Stimulated activated CD4-positive, alpha-beta T cell treated with anti-CD3 and anti-CD28 coated beads, Interleukin-12 subunit alpha, Interleukin-12 subunit beta, amount 100 ng/mL, for 4 hours (primary cell): ENCODE measurements at regions not wholly inside any gene's neighbourhood (a gene's known extent, or its start where the extent isn't known, plus 50 kb on each side); places are given as distances from the start of the nearest gene placed in this dataset.

Source experiments
- DNase-seq: peaks from one replicate; pipeline ENCODE4 v3.0.0-alpha.2; 2020

DNA sequence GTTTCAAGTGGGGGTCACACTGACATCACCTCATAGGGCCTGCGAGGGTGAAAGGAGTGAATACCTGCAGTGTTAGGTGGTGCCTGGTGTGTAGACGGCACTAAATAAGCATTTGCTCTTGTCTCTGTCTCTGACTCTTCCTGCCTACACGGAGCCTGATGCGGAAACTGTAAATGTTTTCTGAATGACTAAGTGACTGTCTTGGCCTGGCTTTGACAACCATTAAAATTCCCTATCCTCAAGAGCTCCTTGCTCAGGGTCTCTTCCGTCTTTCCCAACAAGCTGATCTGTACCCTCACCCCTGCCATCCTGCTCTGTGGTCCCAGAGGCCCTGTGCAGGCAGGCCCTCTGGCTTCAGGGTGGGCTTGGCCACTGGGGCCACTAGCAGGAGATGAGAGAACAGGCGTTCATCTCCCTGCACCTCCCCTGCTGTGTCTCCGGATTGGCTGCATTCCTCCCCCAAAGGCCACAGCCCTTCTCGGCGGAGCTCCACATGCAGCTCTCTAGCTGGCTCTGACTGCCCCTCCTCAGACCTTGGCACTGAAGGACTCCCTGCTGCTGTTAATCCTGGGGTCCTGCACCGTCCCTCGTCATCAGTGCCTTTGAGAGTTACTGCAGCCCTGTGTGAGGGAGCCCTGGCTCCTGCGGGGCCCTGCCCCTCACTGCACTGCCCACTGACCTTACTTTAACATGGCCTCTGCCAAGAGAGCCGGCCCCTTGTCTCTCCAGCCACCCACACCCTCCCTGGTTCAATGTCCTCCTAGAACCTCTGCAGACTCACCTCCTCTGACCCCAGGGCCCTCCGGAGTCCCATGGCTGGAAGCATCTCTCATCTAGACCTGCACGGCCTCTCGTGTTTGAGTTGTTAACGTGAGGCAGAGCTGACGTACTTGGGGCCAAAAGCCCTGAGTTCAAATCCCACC, 211.1 kb downstream of the MATN1 start:
- DNase-seq, result no peak

DNA sequence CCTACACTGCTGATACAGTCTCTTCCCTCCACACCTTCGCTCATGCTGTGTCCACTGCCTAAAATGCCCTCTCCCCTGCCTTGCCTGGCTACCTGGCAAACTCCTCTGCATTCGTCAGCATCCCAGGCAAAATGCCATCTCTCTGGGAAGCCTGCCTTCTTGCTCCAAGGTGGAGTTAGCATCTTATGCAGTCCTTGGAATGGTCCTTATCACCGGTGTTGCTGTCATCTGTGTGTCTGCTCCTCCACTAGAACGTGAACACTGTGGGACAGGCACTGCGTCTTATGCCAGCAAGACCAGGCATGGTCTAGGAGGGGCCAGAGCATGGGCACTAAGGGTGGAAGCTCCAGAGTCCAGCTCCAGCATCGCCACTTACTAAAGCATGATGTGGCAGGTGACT, 211.8 kb downstream of the MATN1 start:
- no peak for DNase-seq

DNA sequence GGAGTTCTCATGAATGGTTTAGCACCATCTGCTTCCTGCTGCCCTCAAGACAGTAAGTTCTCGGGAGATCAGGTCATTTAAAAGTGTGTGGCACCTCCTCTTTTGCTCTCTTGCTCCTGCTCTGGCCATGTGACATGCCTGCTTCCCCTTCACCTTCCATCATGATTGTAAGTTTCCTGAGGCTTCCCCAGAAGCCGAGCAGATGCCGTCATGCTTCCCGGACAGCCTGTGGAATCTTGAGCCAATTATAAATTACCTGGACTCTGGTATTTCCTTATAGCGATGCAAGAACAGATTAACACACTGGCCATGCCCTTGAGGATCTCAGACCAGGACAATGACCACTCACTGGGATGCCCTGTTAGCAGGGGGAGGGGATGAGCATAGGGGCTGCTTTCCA, 212.3 kb downstream of the MATN1 start:
- no peak for DNase-seq

DNA sequence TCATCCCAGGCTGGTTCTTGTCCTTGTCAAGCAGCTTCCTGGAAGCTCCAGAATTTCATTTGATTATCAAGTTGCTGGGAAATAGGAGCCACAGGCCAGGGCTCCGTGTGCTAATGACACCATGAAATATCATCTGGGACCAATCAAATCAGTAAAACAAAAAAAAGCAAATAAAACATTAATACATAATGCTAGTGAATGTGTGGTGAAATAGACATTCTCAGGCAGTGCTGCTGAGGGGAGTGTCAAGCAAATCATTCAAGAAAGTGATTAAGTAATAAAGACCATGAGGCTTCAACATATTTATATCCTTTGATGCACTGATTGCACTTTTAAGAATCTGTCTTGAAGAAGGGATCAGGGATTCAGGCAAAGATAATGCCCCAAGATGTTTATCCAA, 213.7 kb downstream of the MATN1 start:
- DNase-seq, result no peak

DNA sequence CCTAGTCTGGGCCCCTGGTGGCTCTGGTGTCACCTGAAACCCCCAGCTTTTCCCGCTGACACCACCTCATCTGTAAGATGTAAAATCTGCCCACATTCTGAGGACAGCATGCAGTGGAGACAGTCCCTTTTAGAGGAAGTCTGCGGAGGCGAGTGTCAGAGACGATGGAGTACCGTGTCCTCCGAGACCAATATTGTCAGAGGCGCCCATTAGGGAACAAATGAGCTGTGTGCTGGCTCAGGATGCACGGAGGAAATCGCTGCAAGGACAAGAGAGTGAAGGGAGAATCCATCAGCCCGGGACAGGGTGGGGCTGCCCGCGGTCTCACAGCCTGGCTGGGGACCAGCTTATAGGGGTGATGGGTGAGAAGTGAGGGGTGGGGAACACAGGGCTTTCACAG, 214.8 kb downstream of the MATN1 start:
- DNase-seq, result no peak

DNA sequence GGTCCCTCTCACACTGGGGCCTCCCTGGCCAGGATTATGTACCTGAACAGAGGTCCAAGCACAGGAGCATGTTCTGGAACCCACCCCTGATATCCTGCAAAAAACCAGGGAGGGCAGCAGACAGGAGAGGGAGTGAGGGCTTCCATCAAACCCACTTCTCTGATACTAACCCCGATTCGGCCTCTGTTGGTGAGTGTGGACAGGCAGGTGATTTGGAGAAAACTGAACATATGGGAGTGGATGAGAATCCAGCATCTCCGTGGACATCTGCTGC, 215.3 kb downstream of the MATN1 start:
- DNase-seq, result no peak

DNA sequence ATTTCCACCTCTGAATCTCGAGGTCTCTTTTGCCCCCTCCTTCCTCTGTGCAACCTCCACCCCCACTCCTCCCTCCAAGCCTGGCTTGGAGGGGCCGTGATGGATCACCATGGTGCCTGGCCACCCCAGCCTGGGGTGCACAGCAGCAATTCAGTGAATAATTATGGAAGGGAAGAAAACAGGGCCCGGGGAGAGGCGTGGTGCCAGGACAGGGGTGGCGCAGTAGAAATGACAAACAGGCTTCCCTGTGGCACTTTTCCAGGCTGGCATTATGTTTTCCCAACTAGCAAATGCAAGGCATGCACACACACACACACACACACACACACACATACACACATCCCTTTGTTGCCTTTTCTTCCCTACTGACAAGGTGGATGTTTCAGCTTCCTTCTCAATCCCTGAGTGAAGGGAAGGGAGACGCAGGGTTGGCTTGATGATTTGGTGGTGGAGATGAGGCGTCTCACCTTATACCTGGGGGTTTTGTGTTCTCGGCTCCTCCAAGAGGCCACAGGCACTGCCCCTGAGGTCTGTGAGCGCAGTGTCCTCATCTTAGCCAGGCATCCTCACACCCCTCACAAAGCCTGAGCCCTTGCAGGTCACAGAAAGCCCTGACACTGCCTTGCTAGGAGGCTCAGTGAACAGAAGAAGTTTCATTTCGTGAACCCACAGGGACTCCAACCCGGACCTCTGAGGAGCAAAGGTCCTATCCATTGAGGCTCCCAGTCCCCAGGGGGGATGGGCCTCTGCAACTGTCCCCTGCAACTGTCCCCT, 215.8 kb downstream of the MATN1 start:
- no peak for DNase-seq

DNA sequence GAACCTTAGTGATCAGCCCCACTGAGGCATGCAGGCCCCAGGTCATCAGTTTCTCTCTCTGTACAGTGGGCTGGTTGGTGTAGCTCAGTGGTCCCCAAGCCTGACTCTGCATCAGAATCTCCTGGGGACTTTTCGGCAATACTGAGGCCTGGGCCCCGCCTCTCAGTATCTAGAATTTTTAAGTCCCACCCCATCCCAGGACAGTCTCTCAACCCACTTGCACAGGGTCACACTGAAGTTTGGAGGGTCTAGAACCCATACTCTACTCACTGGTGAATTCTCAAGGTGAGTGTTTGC, 216.4 kb downstream of the MATN1 start:
- no peak for DNase-seq

DNA sequence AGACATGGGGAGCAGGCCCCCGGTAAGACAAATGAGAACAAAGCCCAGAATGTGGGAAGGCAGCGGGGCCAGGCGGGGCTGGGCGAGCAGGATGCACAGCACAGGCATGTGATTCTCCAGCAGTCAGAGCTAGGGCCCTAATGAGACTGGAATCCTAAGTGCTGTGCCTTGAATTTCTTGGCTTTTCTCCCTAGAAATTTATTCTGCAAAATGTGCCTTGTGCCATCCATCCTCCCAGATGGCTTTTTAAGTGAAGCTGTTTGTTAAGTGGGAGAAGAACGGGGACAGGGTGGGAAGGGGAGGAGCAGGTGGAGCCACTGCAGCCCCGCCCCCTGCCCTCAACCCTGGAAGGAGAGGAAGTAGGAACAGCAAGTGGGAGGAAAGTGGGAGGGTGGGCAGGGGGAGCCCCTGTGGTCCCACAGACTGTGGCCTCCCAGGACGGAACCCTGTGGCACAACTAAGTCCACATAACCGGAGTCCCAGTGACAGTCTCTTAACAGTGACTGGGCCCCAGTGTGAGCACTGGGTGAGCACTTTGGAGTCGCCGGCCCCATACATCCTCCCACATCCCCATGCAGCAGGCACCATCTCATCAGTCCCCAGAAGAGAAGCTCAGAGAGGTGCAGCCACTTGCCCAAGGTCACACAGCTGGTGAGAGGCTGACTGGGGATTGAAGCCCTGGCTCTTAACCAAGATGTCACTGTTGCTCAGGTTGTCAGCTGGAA, 216.9 kb downstream of the MATN1 start:
- DNase-seq, result no peak

DNA sequence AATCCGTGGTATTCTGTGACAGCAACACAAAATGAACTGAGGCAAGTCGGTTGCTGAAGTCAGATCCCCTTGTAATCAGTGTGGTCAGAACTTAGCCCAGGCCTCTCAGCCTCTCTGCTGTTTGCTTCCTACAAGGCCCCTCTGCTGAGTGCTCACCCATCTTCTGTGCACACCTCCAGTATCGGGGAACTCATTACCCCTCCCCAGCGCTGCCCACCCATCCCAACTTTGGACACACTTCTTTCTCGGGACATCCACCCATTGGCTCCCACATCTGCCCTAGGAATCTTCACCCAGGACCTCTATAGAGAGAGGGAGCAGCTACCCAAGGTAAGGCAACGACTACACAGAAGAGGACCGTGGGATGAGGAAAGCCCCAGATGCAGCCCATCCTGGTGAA, 217.5 kb downstream of the MATN1 start:
- DNase-seq, result no peak

DNA sequence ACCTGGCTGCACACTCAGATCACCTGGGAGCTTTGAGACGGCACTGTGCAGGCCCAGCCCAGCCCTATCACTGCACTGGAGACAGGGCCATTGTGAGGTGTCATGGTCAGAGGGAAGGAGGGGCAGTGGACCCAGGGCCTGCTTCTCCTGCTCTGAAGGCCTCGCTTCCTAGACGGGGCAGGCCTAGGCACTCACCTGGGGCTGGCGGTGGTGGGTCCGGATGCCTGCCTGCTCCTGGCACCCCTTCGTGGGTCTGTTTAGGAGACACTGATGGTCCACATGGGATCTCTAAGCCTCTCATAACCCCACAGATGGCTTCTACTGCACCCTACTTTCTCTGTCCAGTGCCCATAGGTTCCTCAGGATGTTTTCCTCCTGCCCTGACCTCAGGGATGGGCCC, 230.9 kb downstream of the MATN1 start:
- DNase-seq, result no peak

DNA sequence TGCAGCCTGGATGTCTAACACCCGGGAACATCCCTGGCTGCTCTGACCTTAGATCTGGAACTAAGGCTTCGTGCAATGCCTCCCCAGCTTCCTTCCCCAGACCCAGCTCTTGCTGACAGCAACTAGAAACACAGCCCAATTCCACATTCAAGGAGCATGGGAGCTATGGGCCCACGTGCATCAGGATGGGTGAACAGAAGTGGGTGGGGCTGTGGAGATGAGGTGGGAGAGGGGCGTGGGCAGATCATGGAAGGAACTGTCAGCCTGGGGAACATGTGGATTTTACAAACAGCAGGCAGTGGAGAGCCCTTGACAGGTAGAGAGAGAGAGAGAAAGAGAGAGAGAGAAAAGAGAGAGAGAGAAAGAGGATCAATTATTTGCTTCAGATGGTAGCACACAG, 231.6 kb downstream of the MATN1 start:
- DNase-seq, result no peak

DNA sequence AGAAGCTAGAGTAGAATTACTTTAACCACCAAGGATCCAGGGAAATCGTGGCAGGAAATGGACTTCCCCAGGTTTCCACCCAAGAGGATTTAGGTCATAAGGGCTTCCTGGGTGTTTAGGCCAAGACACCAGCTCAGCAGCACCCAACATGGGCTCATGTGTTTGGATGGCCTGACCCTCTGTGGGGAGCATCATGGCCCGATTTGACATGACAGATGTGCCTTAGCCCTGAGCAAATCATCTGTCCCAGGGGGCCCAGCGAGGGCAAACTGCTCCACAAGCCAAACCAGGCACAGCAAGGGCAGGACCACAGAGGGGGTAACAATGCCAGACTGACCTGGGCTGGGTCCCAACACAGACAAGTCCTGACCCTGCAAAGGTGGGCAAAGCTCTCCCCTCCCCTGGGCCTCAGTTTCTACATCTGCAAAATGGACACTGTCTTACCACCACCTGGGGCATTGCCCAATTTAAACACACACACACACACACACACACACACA, 232.8 kb downstream of the MATN1 start:
- no peak for DNase-seq

DNA sequence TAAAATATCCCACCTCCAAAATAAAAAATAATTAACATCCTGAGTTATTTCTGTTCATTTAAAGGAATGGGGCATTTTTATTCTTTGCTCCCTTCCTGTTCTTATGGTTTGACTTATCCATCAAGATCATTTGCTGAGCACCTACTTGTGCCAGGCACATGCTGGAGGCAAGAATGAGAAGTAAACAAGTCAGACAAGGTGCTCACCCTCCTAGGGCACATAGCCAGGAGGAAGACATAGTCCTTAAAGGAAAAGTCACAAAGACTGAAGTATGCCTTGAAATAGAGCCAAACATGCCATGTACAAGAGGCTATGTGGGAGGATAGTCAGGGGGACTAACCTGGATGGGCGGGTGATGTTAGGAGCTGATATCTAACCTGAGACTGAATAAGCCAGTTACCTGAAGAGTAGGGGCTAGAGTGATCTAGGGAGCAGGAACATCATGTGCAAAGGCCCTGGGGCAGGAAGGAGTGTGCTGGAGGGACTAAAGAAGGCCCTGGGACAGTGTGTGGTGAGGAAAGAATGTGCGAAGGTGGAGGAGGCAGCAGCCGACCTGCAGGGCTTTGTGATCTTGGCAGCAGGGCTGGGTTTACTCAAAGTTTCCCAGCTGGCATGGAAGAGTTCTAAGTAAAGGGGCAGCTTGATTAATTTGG, 233.5 kb downstream of the MATN1 start:
- DNase-seq, result no peak

DNA sequence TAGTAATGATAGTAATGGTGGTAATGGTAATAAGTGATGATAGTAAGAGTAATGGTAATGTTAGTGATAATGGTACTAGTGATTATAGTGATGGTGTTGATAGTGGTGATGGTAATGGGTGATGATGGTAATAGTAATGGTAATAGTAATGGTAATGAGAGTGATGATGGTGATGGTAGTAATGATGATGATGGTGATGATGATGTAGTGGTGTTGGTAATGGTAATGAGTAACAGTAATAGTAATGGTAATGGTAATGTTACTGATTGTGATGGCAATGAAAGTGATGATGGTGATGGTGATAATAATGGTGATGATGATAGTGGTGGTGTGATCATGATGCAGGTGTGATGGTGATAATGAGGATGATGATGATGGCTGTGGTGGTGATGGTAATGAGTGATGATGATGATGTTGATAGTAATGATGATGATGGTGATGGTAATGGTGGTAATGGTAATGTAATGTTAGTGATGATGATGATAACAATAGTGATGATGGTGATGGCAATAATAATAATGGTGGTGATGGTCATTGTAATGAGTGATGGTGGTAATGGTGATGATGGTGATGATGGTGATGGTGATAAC, 235.0 kb downstream of the MATN1 start:
- DNase-seq, result no peak

DNA sequence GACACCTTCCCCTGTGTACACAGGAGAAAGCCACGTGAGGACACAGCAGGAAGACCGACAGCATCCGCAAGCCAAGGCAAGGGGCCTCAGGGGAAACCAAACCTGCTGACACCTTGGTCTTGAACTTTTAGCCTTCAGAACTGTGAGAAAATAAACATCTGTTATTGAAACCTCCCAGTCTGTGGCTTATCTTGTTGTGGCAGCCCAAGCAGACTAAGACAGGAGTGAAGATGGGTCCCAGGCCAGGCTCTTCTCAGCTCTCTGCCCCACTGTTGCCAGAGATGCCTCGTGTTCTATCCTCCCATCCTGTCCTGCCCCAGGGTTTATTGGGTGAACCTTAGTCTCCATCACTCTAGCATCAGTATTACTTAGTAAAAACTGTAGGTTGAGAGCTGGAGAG, 236.3 kb downstream of the MATN1 start:
- DNase-seq, result no peak

DNA sequence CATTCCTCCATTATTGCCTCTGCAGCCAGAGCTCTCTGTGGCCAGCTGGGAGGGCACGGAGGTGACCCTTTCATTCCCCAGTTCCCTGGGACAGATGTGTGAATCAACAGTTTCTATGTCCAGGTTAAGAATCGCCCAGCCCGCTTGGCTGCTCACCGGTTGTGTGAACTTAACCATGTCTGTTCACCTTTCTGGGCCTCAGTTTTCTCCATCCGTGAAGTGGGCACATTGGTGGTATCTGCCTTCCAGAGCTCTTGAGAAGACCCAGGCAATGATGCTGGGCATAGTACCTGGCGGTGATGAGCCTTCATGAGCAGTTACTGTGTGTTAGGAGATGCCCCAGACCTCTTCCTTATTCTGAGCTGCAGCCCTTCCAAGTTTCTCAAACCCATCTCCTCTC, 238.3 kb downstream of the MATN1 start:
- no peak for DNase-seq

DNA sequence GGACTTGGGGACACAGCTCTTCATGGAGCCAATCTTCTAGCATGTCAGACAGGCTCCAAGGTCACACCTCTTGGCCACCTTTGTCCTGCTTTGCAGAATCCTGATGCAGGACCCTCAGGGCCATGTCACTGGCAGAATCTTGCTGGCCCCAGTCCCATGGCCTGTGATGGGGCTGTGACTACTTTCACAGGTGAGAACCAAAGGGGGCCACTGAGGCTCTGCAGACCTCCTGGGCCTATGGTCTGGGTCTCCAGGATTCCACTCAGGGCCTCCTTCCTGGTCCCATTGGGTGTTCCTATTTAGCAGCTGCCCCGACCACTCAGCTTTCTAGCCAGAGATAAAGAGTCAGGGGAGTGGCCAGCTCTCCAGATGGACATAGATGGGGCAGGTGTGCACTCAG, 238.7 kb downstream of the MATN1 start:
- DNase-seq, result no peak

DNA sequence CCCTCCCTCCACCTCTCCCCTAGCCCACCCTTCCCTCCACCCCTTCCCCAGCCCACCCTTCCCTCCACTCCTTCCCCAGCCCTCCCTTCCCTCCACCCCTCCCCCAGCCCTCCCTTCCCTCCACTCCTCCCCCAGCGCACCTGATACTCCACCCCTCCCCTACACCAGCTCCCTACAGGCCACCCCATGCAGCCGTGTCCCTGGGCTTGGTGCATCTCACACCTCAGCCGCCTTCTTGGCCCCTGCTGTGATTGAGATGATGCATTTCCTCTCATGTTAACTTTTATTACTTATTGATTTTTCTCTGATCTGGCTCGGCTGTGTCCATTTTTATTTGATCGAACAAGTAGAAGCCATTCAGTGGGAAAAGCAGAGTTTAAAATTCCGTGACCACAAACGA, 243.8 kb downstream of the MATN1 start:
- DNase-seq, result no peak

DNA sequence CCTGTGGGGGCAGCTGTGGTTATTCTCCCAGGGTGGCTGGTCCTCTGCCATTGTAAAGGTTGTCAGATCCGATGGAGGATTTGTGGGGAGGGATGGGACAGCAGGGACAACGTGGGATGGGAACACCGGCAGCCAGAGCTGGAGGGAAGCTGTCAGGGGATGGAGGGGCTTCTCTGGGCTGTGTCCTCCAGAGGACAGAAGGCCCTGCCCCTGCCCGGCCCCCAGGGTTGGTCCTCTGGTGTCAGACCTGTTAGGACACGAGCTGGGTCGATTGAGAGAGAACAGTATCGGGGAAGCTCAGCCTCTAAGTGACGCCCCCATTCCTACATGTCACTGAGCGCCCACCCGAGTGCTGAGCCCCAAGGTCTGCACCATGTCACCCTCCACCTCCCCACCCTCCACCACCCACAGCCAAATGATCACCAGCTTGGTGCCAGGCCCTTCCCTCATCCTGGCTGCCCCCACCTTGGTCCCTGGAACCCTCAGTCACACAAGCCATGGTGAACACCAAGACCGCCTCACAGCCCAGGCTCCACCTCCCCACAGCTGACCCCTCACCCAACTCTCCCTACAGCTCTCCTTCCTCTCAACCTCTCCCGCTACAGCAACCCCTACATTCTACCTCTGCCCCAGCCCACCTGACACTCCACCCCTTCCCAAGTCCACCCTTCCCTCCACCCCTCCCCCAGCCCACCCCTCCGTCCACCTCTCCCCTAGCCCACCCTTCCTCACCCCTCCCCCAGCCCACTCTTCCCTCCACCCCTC, 244.4 kb downstream of the MATN1 start:
- no peak for DNase-seq

DNA sequence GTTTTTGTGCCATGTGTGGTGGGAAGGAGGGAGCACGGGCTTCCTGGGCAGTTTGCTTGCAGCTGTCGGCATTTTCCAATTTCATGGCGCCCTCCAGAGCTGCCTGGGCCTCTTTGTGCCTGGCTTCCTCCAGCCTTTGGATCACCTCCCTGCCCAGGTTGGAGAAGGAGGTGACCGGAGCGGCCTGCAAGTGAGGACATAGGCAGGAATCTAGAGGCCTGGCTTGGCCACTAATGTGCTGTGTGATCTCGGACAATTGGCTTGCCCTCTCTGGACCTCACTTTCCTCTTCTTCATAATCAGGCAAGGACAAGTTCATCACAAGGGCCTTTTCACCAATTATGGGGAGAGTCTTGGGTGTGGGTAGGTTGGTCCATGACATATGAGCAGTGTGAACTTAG, 245.1 kb downstream of the MATN1 start:
- no peak for DNase-seq

DNA sequence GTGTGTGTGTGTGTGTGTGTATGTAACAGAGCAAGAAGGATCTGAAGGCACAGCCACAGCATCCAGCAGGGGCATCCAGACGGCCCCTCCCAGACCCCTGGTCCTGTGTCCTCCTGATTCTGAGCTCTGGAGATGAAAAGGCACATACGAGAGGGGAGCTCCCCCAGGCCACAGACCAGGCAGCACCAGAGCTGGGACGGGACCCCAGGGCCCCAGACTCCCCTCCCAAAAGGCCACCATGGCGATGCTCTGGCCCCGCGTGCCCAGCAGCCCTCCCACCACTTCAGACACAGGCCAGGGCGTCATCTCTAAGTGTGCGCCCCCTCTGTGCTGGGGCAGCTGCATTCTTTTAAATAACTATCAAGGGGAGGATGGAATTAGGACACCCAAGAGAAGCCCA, 245.8 kb downstream of the MATN1 start:
- DNase-seq, result no peak
